A549 (cell line): ENCODE measurements at regions not wholly inside any gene's neighbourhood (a gene's known extent, or its start where the extent isn't known, plus 50 kb on each side); places are given as distances from the start of the nearest gene placed in this dataset.

Source experiments
- ATAC-seq, 2 experiments: fragments of 200-7000 bp in 1 of 2; fragments of >200 bp in 1 of 2; cut with Nextera tagmentation in 1 of 2; cut with Tn5 transposase in 1 of 2; 3 replicates each; pipeline versions ENCODE4 v1.8.0 to v1.9.1; 2018 to 2020; ENCODE audit warnings: mild to moderate bottlenecking in 1 of 2, moderate library complexity in 1 of 2
- CTCF ChIA-PET: fragments of 300-600 bp; sonication (Branson Sonifier 250); formaldehyde crosslinking; extraction: SDS; loops from one replicate; lab custom pipeline; 2021; ENCODE audit warnings: antibody characterized with exemption, inconsistent platforms; lab: Yijun Ruan, JAX
- POLR2A ChIA-PET: fragments of 350-600 bp; formaldehyde crosslinking; extraction: SDS; loops from one replicate; lab custom pipeline; 2021; ENCODE audit warnings: antibody characterized with exemption, inconsistent platforms; lab: Yijun Ruan, JAX
- DNase-seq, 2 experiments: peaks; one replicate each; pipeline versions ENCODE4 v3.0.0 to v3.0.0-alpha.2; 2011 to 2016; ENCODE audit warnings: low read depth in 1 of 2, low spot score in 1 of 2
- FAIRE-seq: peaks from 2 replicates; lab custom pipeline; 2011; peaks lifted over from hg19 to GRCh38; lab: Jason Lieb, UNC
- H3K27ac ChIP-seq, 2 experiments: fragments of >200 bp; sonication (Bioruptor Twin); formaldehyde crosslinking; 3 replicates each; pipeline ENCODE4 v1.5.1; 2016 to 2017
- H3K4me1 ChIP-seq: fragments of >200 bp; sonication (Bioruptor Twin); formaldehyde crosslinking; 3 replicates; pipeline ENCODE4 v1.6.1; 2016
- H3K4me2 ChIP-seq: fragments of >200 bp; sonication (Bioruptor Twin); formaldehyde crosslinking; 3 replicates; pipeline ENCODE4 v1.6.1; 2016
- H3K4me3 ChIP-seq: fragments of >200 bp; sonication (Bioruptor Twin); formaldehyde crosslinking; 3 replicates; pipeline ENCODE4 v1.5.1; 2016
- H3K9me3 ChIP-seq: fragments of >200 bp; sonication (Bioruptor Twin); formaldehyde crosslinking; 3 replicates; pipeline ENCODE4 v1.6.1; 2016
- E2F6 ChIP-seq: IDR thresholded peaks from 2 replicates; pipeline ENCODE4 v1.6.1; 2012; ENCODE audit warnings: low read depth, borderline replicate concordance
- ELK1 ChIP-seq: fragments of 150-350 bp; IDR thresholded peaks from 2 replicates; pipeline ENCODE4 v1.6.1; 2014; ENCODE audit warnings: low read depth, mild to moderate bottlenecking, low read length
- EP300 ChIP-seq, 2 experiments: fragments of >200 bp; sonication (Bioruptor Twin); formaldehyde crosslinking; IDR thresholded peaks; 2 replicates in 1 of 2; 3 replicates in 1 of 2; pipeline ENCODE4 v1.6.1; 2016 to 2017
- HOXB5 ChIP-seq: fragments of 250-450 bp; sonication (Bioruptor Pico); IDR thresholded peaks from 2 replicates; pipeline ENCODE4 v1.5.0; 2020; ENCODE audit warnings: mild to moderate bottlenecking, moderate library complexity
- JUNB ChIP-seq: fragments of >200 bp; sonication (Bioruptor Twin); formaldehyde crosslinking; IDR thresholded peaks from 2 replicates; pipeline ENCODE4 v1.6.1; 2016
- MAX ChIP-seq: IDR thresholded peaks from 2 replicates; pipeline ENCODE4 v1.6.1; 2012
- NR3C1 ChIP-seq: fragments of >200 bp; sonication (Bioruptor Twin); formaldehyde crosslinking; IDR thresholded peaks from 3 replicates; pipeline ENCODE4 v1.6.1; 2017
- POLR2A ChIP-seq: IDR thresholded peaks from 2 replicates; pipeline ENCODE4 v1.6.1; 2012; ENCODE audit warnings: mild to moderate bottlenecking, low read length
- RAD21 ChIP-seq, 2 experiments: fragments of >200 bp in 1 of 2; sonication (Bioruptor Twin) in 1 of 2; formaldehyde crosslinking in 1 of 2; IDR thresholded peaks in 1 of 2; conservative IDR thresholded peaks in 1 of 2; 2 replicates in 1 of 2; 3 replicates in 1 of 2; pipeline ENCODE4 v1.6.1; 2012 to 2018; ENCODE audit warnings: inconsistent platforms in 1 of 2
- RARB ChIP-seq: fragments of 250-450 bp; sonication (Bioruptor Pico); IDR thresholded peaks from 2 replicates; pipeline ENCODE4 v1.8.0; 2021; ENCODE audit warnings: mild to moderate bottlenecking, moderate library complexity
- REST ChIP-seq: fragments of 200-600 bp; sonication (generic); IDR thresholded peaks from 2 replicates; pipeline ENCODE4 v1.6.1; 2016; ENCODE audit warnings: antibody characterized with exemption, mild to moderate bottlenecking, moderate library complexity
- SREBF2 ChIP-seq: fragments of 450-650 bp; IDR thresholded peaks from 2 replicates; pipeline ENCODE4 v1.6.1; 2014; ENCODE audit warnings: mild to moderate bottlenecking, moderate library complexity
- USF2 ChIP-seq: fragments of 450-650 bp; IDR thresholded peaks from 2 replicates; pipeline ENCODE4 v1.6.1; 2014; ENCODE audit warnings: antibody characterized with exemption
- ZFP36 ChIP-seq: fragments of 450-650 bp; IDR thresholded peaks from 2 replicates; pipeline ENCODE4 v1.6.1; 2014; ENCODE audit warnings: borderline replicate concordance; ENCODE audit not compliant: partially characterized antibody
- ZNF302 ChIP-seq: fragments of 250-450 bp; sonication (Bioruptor Pico); IDR thresholded peaks from 2 replicates; pipeline ENCODE4 v1.9.0; 2021; ENCODE audit warnings: inconsistent platforms, mild to moderate bottlenecking, moderate library complexity
- WGBS: methylation state at CpG from one replicate; pipeline ENCODE4 v1.1.6; 2017; ENCODE audit errors: missing lambda C conversion rate; 5-methylcytosine and 5-hydroxymethylcytosine counted together

GRCh38 chr20:43837856-43838702 lies 76.6 kb upstream of the TOX2 start:
- ChIA-PET CTCF (interaction anchor here (1.7 kb wide), 1 partner anchor 242 kb away, joined by 4 read pairs; no protein-coding TSS in a partner anchor), POLR2A (interaction anchor here (0.6 kb wide), 1 partner anchor 9 kb away, joined by 8 read pairs; no protein-coding TSS in a partner anchor)
- Histone ChIP-seq H3K4me1 (peaks cover 4% of the 10 kb centered on the region), H3K4me3 (no peak overlapping the region), H3K4me2 (no peak overlapping the region), H3K27ac (no peak overlapping the region), H3K9me3 (no peaks in the 10 kb centered on the region)
- no peak for ATAC-seq
- TF ChIP-seq ZFP36 = no peak
- TF ChIP-seq HOXB5 = no peak
- no peak for TF ChIP-seq JUNB
- TF ChIP-seq ZNF302 = no peak
- no peak for TF ChIP-seq EP300 (IDR thresholded peaks at IDR 0.05)
- no peak for TF ChIP-seq E2F6
- no peak for TF ChIP-seq REST
- TF ChIP-seq USF2 = no peak
- no peak for TF ChIP-seq POLR2A
- TF ChIP-seq ELK1 = no peak
- TF ChIP-seq RAD21 (conservative IDR thresholded peaks at IDR 0.05 in 1 of 2, IDR thresholded peaks at IDR 0.05 in 1 of 2) = no peak
- DNase-seq = no peak
- 69% methylated on average over 11 of the region's 14 CpGs for WGBS
- no peak for FAIRE-seq

GRCh38 chr20:43836790-43837189 lies 77.9 kb upstream of the TOX2 start:
- H3K9me3 ChIP-seq = no peaks in the 10 kb centered on the region
- no peak for ATAC-seq
- CTCF ChIA-PET = no interaction called here
- DNase-seq = no peak
- H3K27ac ChIP-seq = no peak overlapping the region
- TF ChIP-seq ZFP36 (no peak), SREBF2 (no peak), RARB (CRISPR knock-in tag) (no peak), MAX (no peak), NR3C1 (no peak), E2F6 (no peak)
- H3K4me3 ChIP-seq = no peak overlapping the region
- no peak overlapping the region for H3K4me2 ChIP-seq
- H3K4me1 ChIP-seq = no peaks in the 10 kb centered on the region
- FAIRE-seq = no peak
- POLR2A ChIA-PET = no interaction called here
- WGBS = 72% methylated on average over 6 of the region's 6 CpGs
